H1 (cell line): ENCODE measurements at regions not wholly inside any gene's neighbourhood (a gene's known extent, or its start where the extent isn't known, plus 50 kb on each side); places are given as distances from the start of the nearest gene placed in this dataset.

Experiments
- CTCF ChIA-PET: fragments of 300-600 bp; sonication (Branson Sonifier 250); formaldehyde crosslinking; loops from one replicate; lab custom pipeline; 2021; ENCODE audit not compliant: partially characterized antibody; lab: Charles Lee
- POLR2A ChIA-PET: fragments of 300-600 bp; sonication (Branson Sonifier 250); formaldehyde crosslinking; loops from one replicate; lab custom pipeline; 2021; ENCODE audit warnings: inconsistent platforms; ENCODE audit not compliant: partially characterized antibody; lab: Charles Lee
- DNase-seq, 2 experiments: peaks; one replicate each; pipeline versions ENCODE4 v3.0.0 to v3.0.0-alpha.2; 2010 to 2022; ENCODE audit warnings: low spot score in 2 of 2, low read depth in 1 of 2, mixed read lengths in 1 of 2
- FAIRE-seq: peaks from 2 replicates; lab custom pipeline; 2011; peaks lifted over from hg19 to GRCh38; lab: Jason Lieb, UNC
- H2AFZ ChIP-seq: 2 replicates; pipeline ENCODE4 v1.8.1; 2012; ENCODE audit warnings: low read length, inconsistent platforms
- H2AK5ac ChIP-seq: 2 replicates; pipeline ENCODE4 v1.6.1; 2013; ENCODE audit warnings: low read depth, low read length
- H2BK120ac ChIP-seq: replicated peaks from 2 replicates; pipeline ENCODE3; 2013; ENCODE audit warnings: low read depth, low read length, inconsistent platforms
- H2BK12ac ChIP-seq: 2 replicates; pipeline ENCODE4 v1.6.1; 2013; ENCODE audit warnings: low read depth, low read length
- H2BK15ac ChIP-seq: 2 replicates; pipeline ENCODE4 v1.6.1; 2013; ENCODE audit warnings: low read length
- H2BK20ac ChIP-seq: 2 replicates; pipeline ENCODE4 v1.6.1; 2013; ENCODE audit warnings: low read length
- H2BK5ac ChIP-seq: 2 replicates; pipeline ENCODE4 v1.6.1; 2013; ENCODE audit warnings: low read depth, low read length
- H3K14ac ChIP-seq: 2 replicates; pipeline ENCODE4 v1.6.1; 2013; ENCODE audit warnings: inconsistent platforms; ENCODE audit not compliant: insufficient read length
- H3K18ac ChIP-seq: 2 replicates; pipeline ENCODE4 v1.6.1; 2013; ENCODE audit warnings: low read length; ENCODE audit errors: extremely low read depth
- H3K23ac ChIP-seq: 2 replicates; pipeline ENCODE4 v1.6.1; 2013; ENCODE audit warnings: inconsistent platforms; ENCODE audit not compliant: insufficient read length
- H3K23me2 ChIP-seq: 2 replicates; pipeline ENCODE4 v1.6.1; 2013; ENCODE audit warnings: low read depth, low read length
- H3K27ac ChIP-seq: 2 replicates; pipeline ENCODE4 v1.6.1; 2011; ENCODE audit warnings: low read depth, low read length, inconsistent platforms
- H3K27me3 ChIP-seq, 4 experiments: replicated peaks in 1 of 4; 1 replicate in 1 of 4; 2 replicates in 3 of 4; pipeline versions ENCODE4 v1.6.1 to v1.8.1; 2011 to 2013; ENCODE audit warnings: low read length in 3 of 4, mild to moderate bottlenecking in 3 of 4, inconsistent platforms in 2 of 4, mixed read lengths in 2 of 4, moderate library complexity in 1 of 4; ENCODE audit not compliant: control insufficient read depth in 3 of 4, insufficient read depth in 3 of 4; ENCODE audit errors: extremely low read depth in 1 of 4
- H3K36me3 ChIP-seq, 4 experiments: 2 replicates each; pipeline versions ENCODE4 v1.6.1 to v1.8.1; 2011 to 2013; ENCODE audit warnings: mild to moderate bottlenecking in 4 of 4, low read length in 3 of 4, moderate library complexity in 2 of 4, control low read depth in 1 of 4, inconsistent platforms in 1 of 4; ENCODE audit not compliant: insufficient read depth in 4 of 4, control insufficient read depth in 2 of 4
- H3K4ac ChIP-seq: replicated peaks from 2 replicates; pipeline ENCODE3; 2013; ENCODE audit warnings: low read length, low read depth, mixed read lengths, inconsistent platforms; ENCODE audit not compliant: insufficient read length
- H3K4me1 ChIP-seq, 4 experiments: replicated peaks in 1 of 4; 1 replicate in 1 of 4; 2 replicates in 3 of 4; pipeline versions ENCODE4 v1.6.1 to v1.8.1; 2011 to 2013; ENCODE audit warnings: low read length in 3 of 4, inconsistent platforms in 2 of 4, mixed read lengths in 1 of 4; ENCODE audit not compliant: insufficient read depth in 4 of 4, control insufficient read depth in 3 of 4
- H3K4me2 ChIP-seq, 2 experiments: 2 replicates each; pipeline versions ENCODE4 v1.6.1 to v1.8.1; 2011 to 2013; ENCODE audit warnings: low read depth in 2 of 2, low read length in 2 of 2, control low read depth in 1 of 2, inconsistent platforms in 1 of 2, mild to moderate bottlenecking in 1 of 2; ENCODE audit not compliant: insufficient read depth in 1 of 2
- H3K4me3 ChIP-seq, 4 experiments: fragments of 200-600, 300-600 bp in 1 of 4; sonication (generic), shearing (Covaris generic), sonication (Bioruptor Twin) in 1 of 4; 2 replicates each; pipeline versions ENCODE4 v1.5.1 to v1.8.1; 2011 to 2016; ENCODE audit warnings: low read length in 4 of 4, low read depth in 3 of 4, control low read depth in 2 of 4, inconsistent platforms in 2 of 4, mild to moderate bottlenecking in 2 of 4, mixed read lengths in 1 of 4, moderate library complexity in 1 of 4; ENCODE audit not compliant: insufficient read depth in 2 of 4; ENCODE audit errors: extremely low read depth in 1 of 4
- H3K56ac ChIP-seq: replicated peaks from 2 replicates; pipeline ENCODE3; 2013; ENCODE audit warnings: low read depth, mild to moderate bottlenecking, mixed read lengths, low read length, inconsistent platforms; ENCODE audit not compliant: insufficient read length
- H3K79me1 ChIP-seq: 2 replicates; pipeline ENCODE4 v1.6.1; 2013; ENCODE audit warnings: low read depth, low read length, control low read depth
- H3K79me2 ChIP-seq, 2 experiments: 2 replicates each; pipeline versions ENCODE4 v1.6.1 to v1.8.1; 2012 to 2013; ENCODE audit warnings: low read length in 2 of 2, mild to moderate bottlenecking in 2 of 2, inconsistent platforms in 1 of 2; ENCODE audit not compliant: insufficient read depth in 2 of 2, control insufficient read depth in 1 of 2
- H3K9ac ChIP-seq, 4 experiments: replicated peaks in 1 of 4; 1 replicate in 1 of 4; 2 replicates in 3 of 4; pipeline versions ENCODE4 v1.6.1 to v1.8.1; 2011 to 2013; ENCODE audit warnings: low read depth in 3 of 4, low read length in 3 of 4, control low read depth in 2 of 4, mild to moderate bottlenecking in 2 of 4, moderate library complexity in 2 of 4, inconsistent platforms in 1 of 4; ENCODE audit errors: extremely low read depth in 1 of 4
- H3K9me3 ChIP-seq, 2 experiments: 2 replicates each; pipeline versions ENCODE4 v1.6.1 to v1.8.1; 2012 to 2013; ENCODE audit warnings: mild to moderate bottlenecking in 2 of 2, moderate library complexity in 2 of 2, control low read depth in 1 of 2, inconsistent platforms in 1 of 2, low read depth in 1 of 2, low read length in 1 of 2, mixed read lengths in 1 of 2; ENCODE audit not compliant: insufficient read depth in 2 of 2
- H4K20me1 ChIP-seq, 2 experiments: replicated peaks in 1 of 2; 2 replicates each; pipeline versions ENCODE3 to v1.8.1; 2011 to 2013; ENCODE audit warnings: inconsistent platforms in 2 of 2, low read length in 2 of 2, mild to moderate bottlenecking in 1 of 2; ENCODE audit not compliant: insufficient read depth in 2 of 2, control insufficient read depth in 1 of 2
- H4K5ac ChIP-seq: 2 replicates; pipeline ENCODE4 v1.6.1; 2013; ENCODE audit warnings: low read length, low read depth, mixed read lengths, inconsistent platforms; ENCODE audit not compliant: insufficient read length
- H4K8ac ChIP-seq: 2 replicates; pipeline ENCODE4 v1.8.0; 2013; ENCODE audit warnings: mild to moderate bottlenecking, moderate library complexity, low read length, inconsistent platforms; ENCODE audit not compliant: insufficient read depth; ENCODE audit errors: extremely low read depth
- H4K91ac ChIP-seq: replicated peaks from 2 replicates; pipeline ENCODE3; 2013; ENCODE audit warnings: low read length, mixed read lengths, inconsistent platforms; ENCODE audit not compliant: insufficient read length
- CEBPB ChIP-seq: IDR thresholded peaks from 2 replicates; pipeline ENCODE4 v1.6.1; 2012; ENCODE audit warnings: low read depth, low read length
- GTF2F1 ChIP-seq: IDR thresholded peaks from 2 replicates; pipeline ENCODE4 v1.6.1; 2012; ENCODE audit warnings: low read depth, low read length, improper control_type of control experiment, borderline replicate concordance
- HDAC2 ChIP-seq, 2 experiments: fragments of 300-600 bp in 1 of 2; sonication (generic) in 1 of 2; IDR thresholded peaks; 2 replicates each; pipeline ENCODE4 v1.6.1; 2011 to 2012; ENCODE audit warnings: low read depth in 2 of 2, low read length in 2 of 2, mild to moderate bottlenecking in 2 of 2, moderate library complexity in 2 of 2, borderline replicate concordance in 1 of 2, inconsistent platforms in 1 of 2
- KDM5A ChIP-seq: fragments of 200-600 bp; IDR thresholded peaks from 2 replicates; pipeline ENCODE4 v1.7.1; 2012; ENCODE audit warnings: mild to moderate bottlenecking, low read length, inconsistent platforms, mixed read lengths
- SIRT6 ChIP-seq: IDR thresholded peaks from one replicate; pipeline ENCODE4 v1.7.1; 2012; ENCODE audit warnings: low read length, inconsistent platforms
- TAF1 ChIP-seq: IDR thresholded peaks from 2 replicates; pipeline ENCODE4 v1.6.1; 2011; ENCODE audit warnings: mild to moderate bottlenecking, low read depth, low read length
- YY1 ChIP-seq: IDR thresholded peaks from 2 replicates; pipeline ENCODE4 v1.6.1; 2011; ENCODE audit warnings: low read depth, mild to moderate bottlenecking, low read length

- Histone ChIP-seq H2BK12ac (no peak overlapping the region), H2AFZ (no peak overlapping the region), H3K4me3 (no peak overlapping the region), H2BK5ac (no peak overlapping the region), H2BK15ac (no peak overlapping the region), H3K27ac (no peak overlapping the region), H3K27me3 (no peaks in the 10 kb centered on the region; a peak in 2 of 7 replicates), H4K5ac (no peak overlapping the region), H3K56ac (no peak overlapping the region), H3K4me1 (peaks cover 0 to 9% (median 2%) of the 10 kb centered on the region in 4 experiments; a peak in 4 of 7 replicates), H2BK120ac (no peak overlapping the region), H4K8ac (no peak overlapping the region), H4K91ac (no peak overlapping the region), H3K4ac (no peak overlapping the region), H3K9ac (no peak overlapping the region), H2AK5ac (no peak overlapping the region), H4K20me1 (peaks cover 0 to 2% of the 10 kb centered on the region in 2 experiments), H2BK20ac (no peak overlapping the region), H3K79me2 (no peaks in the 10 kb centered on the region), H3K14ac (no peak overlapping the region), H3K23me2 (no peaks in the 10 kb centered on the region), H3K23ac (no peak overlapping the region), H3K9me3 (no peaks in the 10 kb centered on the region), H3K18ac (no peak overlapping the region), H3K4me2 (no peak overlapping the region), H3K36me3 (no peaks in the 10 kb centered on the region), H3K79me1 (no peaks in the 10 kb centered on the region)
- ChIA-PET POLR2A (no interaction called here), CTCF (no interaction called here)
- TF ChIP-seq YY1, result no peak
- no peak for TF ChIP-seq SIRT6
- no peak for TF ChIP-seq KDM5A
- no peak for TF ChIP-seq TAF1
- peak; percentile 62; the same call in 1 of the 2 replicates for TF ChIP-seq CEBPB
- TF ChIP-seq GTF2F1, result no peak
- no peak for TF ChIP-seq HDAC2 (IDR thresholded peaks at IDR 0.05; ENCODE audit: borderline replicate concordance in 1 of 2, low read depth in 2 of 2, low read length in 2 of 2)
- DNase-seq (no peak), FAIRE-seq (no peak)
Observed at GRCh38 chr16:62406387-62406786, 370.1 kb upstream of the CDH8 start.
